BLaER1 (cell line): ENCODE measurements at regions not wholly inside any gene's neighbourhood (a gene's known extent, or its start where the extent isn't known, plus 50 kb on each side); places are given as distances from the start of the nearest gene placed in this dataset.

Experiments used
- H3K27ac ChIP-seq: shearing (Covaris generic); formaldehyde crosslinking; 2 replicates; pipeline ENCODE4 v1.8.1; 2022
- H3K27me3 ChIP-seq: shearing (Covaris generic); formaldehyde crosslinking; 2 replicates; pipeline ENCODE4 v1.8.1; 2022
- H3K36me3 ChIP-seq: shearing (Covaris generic); formaldehyde crosslinking; 2 replicates; pipeline ENCODE4 v1.8.1; 2022
- H3K4me1 ChIP-seq: shearing (Covaris generic); formaldehyde crosslinking; 2 replicates; pipeline ENCODE4 v1.8.1; 2022
- H3K4me2 ChIP-seq: shearing (Covaris generic); formaldehyde crosslinking; 2 replicates; pipeline ENCODE4 v1.8.1; 2022
- H3K4me3 ChIP-seq: shearing (Covaris generic); formaldehyde crosslinking; 2 replicates; pipeline ENCODE4 v1.8.1; 2022
- H3K9ac ChIP-seq: shearing (Covaris generic); formaldehyde crosslinking; 2 replicates; pipeline ENCODE4 v1.8.1; 2022
- H3K9me3 ChIP-seq: shearing (Covaris generic); formaldehyde crosslinking; 2 replicates; pipeline ENCODE4 v1.8.1; 2022
- H4K20me1 ChIP-seq: shearing (Covaris generic); formaldehyde crosslinking; 2 replicates; pipeline ENCODE4 v1.8.1; 2022
- Cebpa-rat ChIP-seq: shearing (Covaris generic); IDR thresholded peaks from 2 replicates; pipeline ENCODE4 v1.8.1; 2022

GRCh38 chr4:14362385-14362784 lies 639.9 kb upstream of the CPEB2 start:
- Histone ChIP-seq H3K4me1 (peaks cover 9% of the 10 kb centered on the region), H3K9me3 (0 out of 2 replicates have a peak, but pooled peaks cover 5% of the 10 kb centered on the region), H3K4me2 (no peak overlapping the region), H3K9ac (no peak overlapping the region), H3K36me3 (no peaks in the 10 kb centered on the region), H3K27ac (no peak overlapping the region), H4K20me1 (no peaks in the 10 kb centered on the region), H3K27me3 (no peaks in the 10 kb centered on the region), H3K4me3 (no peak overlapping the region)
- no peak for TF ChIP-seq Cebpa-rat

- H3K27ac ChIP-seq, result no peak overlapping the region
- no peaks in the 10 kb centered on the region for H3K9me3 ChIP-seq
- no peaks in the 10 kb centered on the region for H4K20me1 ChIP-seq
- H3K4me2 ChIP-seq, result peak overlapping the region; percentile 37
- H3K27me3 ChIP-seq, result no peaks in the 10 kb centered on the region
- peaks cover 9% of the 10 kb centered on the region for H3K4me1 ChIP-seq
- no peaks in the 10 kb centered on the region for H3K36me3 ChIP-seq
- no peak overlapping the region for H3K4me3 ChIP-seq
- TF ChIP-seq Cebpa-rat, result no peak
- no peak overlapping the region for H3K9ac ChIP-seq
These were observed 637.2 kb upstream of the CPEB2 start for GRCh38 chr4:14364953-14365536.

GRCh38 chr4:14368391-14368790 lies 633.9 kb upstream of the CPEB2 start:
- Histone ChIP-seq H3K9ac (no peak overlapping the region), H3K4me1 (peaks cover 9% of the 10 kb centered on the region), H3K4me2 (no peak overlapping the region), H3K27me3 (no peaks in the 10 kb centered on the region), H3K36me3 (no peaks in the 10 kb centered on the region), H4K20me1 (no peaks in the 10 kb centered on the region), H3K9me3 (no peaks in the 10 kb centered on the region), H3K27ac (no peak overlapping the region), H3K4me3 (no peak overlapping the region)
- TF ChIP-seq Cebpa-rat, result no peak

- H3K4me1 ChIP-seq, result no peaks in the 10 kb centered on the region
- H3K9me3 ChIP-seq, result no peaks in the 10 kb centered on the region
- no peaks in the 10 kb centered on the region for H4K20me1 ChIP-seq
- H3K4me3 ChIP-seq, result no peak overlapping the region
- H3K4me2 ChIP-seq, result no peak overlapping the region
- H3K27ac ChIP-seq, result no peak overlapping the region
- no peaks in the 10 kb centered on the region for H3K36me3 ChIP-seq
- no peak for TF ChIP-seq Cebpa-rat
- H3K27me3 ChIP-seq, result no peaks in the 10 kb centered on the region
- H3K9ac ChIP-seq, result no peak overlapping the region
These were observed 631.1 kb upstream of the CPEB2 start for GRCh38 chr4:14371131-14371530.

- Histone ChIP-seq H3K36me3 (no peaks in the 10 kb centered on the region), H3K27me3 (no peaks in the 10 kb centered on the region), H3K4me1 (no peaks in the 10 kb centered on the region), H3K27ac (no peak overlapping the region), H3K4me3 (no peak overlapping the region), H3K9me3 (no peaks in the 10 kb centered on the region), H3K4me2 (no peak overlapping the region), H3K9ac (no peak overlapping the region), H4K20me1 (no peaks in the 10 kb centered on the region)
- no peak for TF ChIP-seq Cebpa-rat
These were observed 626.5 kb upstream of the CPEB2 start for GRCh38 chr4:14375816-14376215.

- no peak overlapping the region for H3K4me3 ChIP-seq
- H4K20me1 ChIP-seq, result no peaks in the 10 kb centered on the region
- H3K9me3 ChIP-seq, result no peaks in the 10 kb centered on the region
- H3K27ac ChIP-seq, result no peak overlapping the region
- H3K4me2 ChIP-seq, result no peak overlapping the region
- H3K27me3 ChIP-seq, result no peaks in the 10 kb centered on the region
- no peak overlapping the region for H3K9ac ChIP-seq
- no peaks in the 10 kb centered on the region for H3K4me1 ChIP-seq
- TF ChIP-seq Cebpa-rat, result no peak
- no peaks in the 10 kb centered on the region for H3K36me3 ChIP-seq
These were observed 623.1 kb upstream of the CPEB2 start for GRCh38 chr4:14379183-14379582.

- H3K27ac ChIP-seq, result no peak overlapping the region
- no peaks in the 10 kb centered on the region for H4K20me1 ChIP-seq
- no peak overlapping the region for H3K4me3 ChIP-seq
- H3K9ac ChIP-seq, result no peak overlapping the region
- H3K27me3 ChIP-seq, result no peaks in the 10 kb centered on the region
- no peak overlapping the region for H3K4me2 ChIP-seq
- no peak for TF ChIP-seq Cebpa-rat
- no peaks in the 10 kb centered on the region for H3K9me3 ChIP-seq
- no peaks in the 10 kb centered on the region for H3K36me3 ChIP-seq
- H3K4me1 ChIP-seq, result no peaks in the 10 kb centered on the region
These were observed 618.6 kb upstream of the CPEB2 start for GRCh38 chr4:14383652-14384051.

- Histone ChIP-seq H4K20me1 (no peaks in the 10 kb centered on the region), H3K36me3 (no peaks in the 10 kb centered on the region)
- TF ChIP-seq Cebpa-rat, result no peak
These were observed 617.5 kb upstream of the CPEB2 start for GRCh38 chr4:14384824-14385223.

GRCh38 chr4:14386196-14386595 lies 616.1 kb upstream of the CPEB2 start:
- Histone ChIP-seq H3K27me3 (no peaks in the 10 kb centered on the region), H3K9ac (no peak overlapping the region), H3K4me2 (no peak overlapping the region), H3K36me3 (no peaks in the 10 kb centered on the region), H3K4me3 (no peak overlapping the region), H3K4me1 (no peaks in the 10 kb centered on the region), H3K27ac (no peak overlapping the region), H4K20me1 (no peaks in the 10 kb centered on the region), H3K9me3 (no peaks in the 10 kb centered on the region)
- no peak for TF ChIP-seq Cebpa-rat

More at GRCh38 chr4:14384824-14385223, 617.5 kb upstream of the CPEB2 start:
- Histone ChIP-seq H3K27ac (no peak overlapping the region), H3K4me1 (no peaks in the 10 kb centered on the region), H3K9me3 (no peaks in the 10 kb centered on the region), H3K9ac (no peak overlapping the region), H3K4me3 (no peak overlapping the region), H3K27me3 (no peaks in the 10 kb centered on the region), H3K4me2 (no peak overlapping the region)

- Histone ChIP-seq H3K4me2 (no peak overlapping the region), H3K4me1 (no peaks in the 10 kb centered on the region), H3K9me3 (no peaks in the 10 kb centered on the region), H3K36me3 (no peaks in the 10 kb centered on the region), H3K27me3 (no peaks in the 10 kb centered on the region), H3K9ac (no peak overlapping the region), H3K27ac (no peak overlapping the region), H4K20me1 (no peaks in the 10 kb centered on the region), H3K4me3 (no peak overlapping the region)
- TF ChIP-seq Cebpa-rat, result no peak
These were observed 614.6 kb upstream of the CPEB2 start for GRCh38 chr4:14387647-14388046.

GRCh38 chr4:14392378-14392777 lies 609.9 kb upstream of the CPEB2 start:
- no peak overlapping the region for H3K27ac ChIP-seq
- no peak overlapping the region for H3K4me3 ChIP-seq
- H3K9ac ChIP-seq, result no peak overlapping the region
- TF ChIP-seq Cebpa-rat, result no peak
- H3K9me3 ChIP-seq, result no peaks in the 10 kb centered on the region
- H3K27me3 ChIP-seq, result no peaks in the 10 kb centered on the region
- no peaks in the 10 kb centered on the region for H4K20me1 ChIP-seq
- no peak overlapping the region for H3K4me2 ChIP-seq
- H3K4me1 ChIP-seq, result no peaks in the 10 kb centered on the region
- H3K36me3 ChIP-seq, result no peaks in the 10 kb centered on the region
